ENCODE measurements at regions not wholly inside any gene's neighbourhood (a gene's known extent, or its start where the extent isn't known, plus 50 kb on each side); places are given as distances from the start of the nearest gene placed in this dataset.
"Not testable (repeated sequence)": the region's sequence is repeated elsewhere in the genome, so short reads cannot be mapped to it uniquely, and the experiment has no call there.

DNA sequence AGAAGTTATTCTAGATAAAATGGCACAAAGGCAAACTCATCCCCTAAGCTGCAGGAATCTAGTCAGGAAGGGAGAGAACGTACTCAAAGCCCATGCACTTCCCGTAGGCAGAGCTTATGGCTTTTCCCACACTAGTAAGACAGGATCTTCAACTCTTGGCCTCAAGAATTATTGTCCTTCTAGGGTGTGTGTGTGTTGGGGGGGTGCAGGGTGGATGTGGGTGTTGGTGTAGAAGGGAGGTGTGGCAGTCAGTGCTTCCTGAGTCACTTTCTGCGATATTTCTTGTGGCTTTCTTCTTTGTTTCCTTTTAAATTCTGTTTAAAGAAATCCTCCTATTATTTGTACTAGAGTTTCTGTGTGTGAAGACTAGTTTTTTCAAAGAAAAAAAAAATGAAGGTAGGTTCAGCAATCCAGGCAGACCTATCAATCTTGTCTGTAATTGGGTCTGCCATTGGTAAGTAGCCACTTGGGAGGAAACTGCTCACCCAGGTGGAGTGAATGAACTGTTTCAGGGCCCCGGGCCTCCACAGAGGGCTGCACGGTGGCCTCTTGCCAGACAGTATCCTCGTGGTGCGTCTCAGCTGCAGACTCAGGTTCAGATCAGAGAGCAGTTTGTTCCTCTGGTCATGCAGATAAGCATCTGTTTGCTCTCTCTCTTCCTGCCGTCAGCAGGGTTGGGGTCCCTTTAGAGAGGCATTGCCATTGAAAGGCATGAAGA, 131.9 kb downstream of the NPR3 start:
- DNase-seq = no peak

DNA sequence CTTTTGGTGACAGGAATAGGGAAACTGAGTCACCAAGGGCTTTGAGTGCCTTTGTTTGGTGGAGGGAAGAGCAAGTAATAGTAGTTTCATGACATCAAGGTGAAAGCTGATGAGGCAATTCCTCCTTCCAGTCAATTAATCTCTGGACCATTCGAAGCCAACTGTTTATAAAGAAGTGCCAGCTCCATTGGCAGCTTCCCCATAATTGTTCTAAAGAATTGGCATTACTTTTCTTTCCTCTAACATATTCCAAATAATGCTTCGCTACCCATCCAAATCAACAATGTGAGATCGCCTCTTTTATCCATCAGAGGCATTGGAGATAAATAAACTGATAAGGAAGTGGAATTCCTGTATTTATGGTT, 132.4 kb downstream of the NPR3 start:
- DNase-seq = no peak

- DNase-seq = no peak
These were observed 134.1 kb downstream of the NPR3 start for GRCh38 chr5:32845171-32845570.

- no peak for DNase-seq
These were observed 137.0 kb downstream of the NPR3 start for GRCh38 chr5:32848120-32848519.

GRCh38 chr5:32848681-32849080, 137.6 kb downstream of the NPR3 start:
- no peak for DNase-seq

- DNase-seq = no peak
These were observed 139.8 kb downstream of the NPR3 start for GRCh38 chr5:32850817-32851496.

GRCh38 chr5:32851559-32852173, 140.5 kb downstream of the NPR3 start:
- DNase-seq = no peak

- peak in 1 of 2 experiments; percentile 4 for DNase-seq
These were observed 141.4 kb downstream of the NPR3 start for GRCh38 chr5:32852535-32852934.

GRCh38 chr5:32852976-32853375, 141.9 kb downstream of the NPR3 start:
- no peak for DNase-seq

DNA sequence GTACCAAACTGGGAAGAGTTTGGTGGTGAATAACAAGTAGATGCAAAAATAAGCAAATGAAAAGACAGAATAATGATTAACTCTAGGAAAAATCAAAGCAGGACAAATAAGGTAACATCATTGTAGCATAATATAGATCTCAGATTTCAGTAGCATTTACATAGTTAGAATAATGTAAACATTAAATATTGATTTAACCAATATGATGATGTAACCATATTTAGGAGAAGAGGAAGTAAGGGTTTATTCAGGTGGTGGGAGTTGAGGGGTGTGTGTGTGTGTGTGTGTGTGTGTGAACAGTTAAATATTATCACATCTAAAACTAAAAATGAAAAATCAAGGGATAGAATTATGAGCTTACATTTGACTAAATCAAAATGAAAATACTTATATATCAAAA, 143.4 kb downstream of the NPR3 start:
- no peak for DNase-seq

- DNase-seq = no peak
These were observed 148.1 kb downstream of the NPR3 start for GRCh38 chr5:32859211-32859641.

DNA sequence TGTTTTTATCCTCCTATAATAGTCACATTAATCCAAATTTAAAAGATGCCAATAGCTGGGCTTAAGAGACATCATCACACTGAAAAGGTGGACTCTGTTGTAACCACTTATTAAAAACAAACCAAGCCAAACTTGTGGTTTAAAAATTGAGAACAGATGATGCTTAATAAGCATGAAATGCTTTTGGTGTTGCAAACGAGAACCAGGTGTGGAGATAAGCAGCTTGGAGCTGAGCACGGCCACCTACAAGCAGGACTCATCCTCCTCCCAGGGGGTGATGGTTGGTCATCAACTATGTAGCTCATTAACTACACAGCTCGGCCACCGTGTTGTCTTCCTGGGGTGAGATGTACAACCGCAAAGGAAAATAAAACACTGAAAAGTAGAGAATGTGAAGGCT, 154.4 kb downstream of the NPR3 start:
- no peak for DNase-seq

- no peak for DNase-seq
These were observed 155.0 kb downstream of the NPR3 start for GRCh38 chr5:32866138-32866537.

- no peak for DNase-seq
These were observed 158.1 kb downstream of the NPR3 start for GRCh38 chr5:32869216-32869615.

GRCh38 chr5:32876791-32877190, 165.7 kb downstream of the NPR3 start:
- DNase-seq = no peak

GRCh38 chr5:32879364-32879763, 168.2 kb downstream of the NPR3 start:
- DNase-seq = not testable (repeated sequence)

GRCh38 chr5:32880796-32881195, 169.7 kb downstream of the NPR3 start:
- DNase-seq = no peak

DNA sequence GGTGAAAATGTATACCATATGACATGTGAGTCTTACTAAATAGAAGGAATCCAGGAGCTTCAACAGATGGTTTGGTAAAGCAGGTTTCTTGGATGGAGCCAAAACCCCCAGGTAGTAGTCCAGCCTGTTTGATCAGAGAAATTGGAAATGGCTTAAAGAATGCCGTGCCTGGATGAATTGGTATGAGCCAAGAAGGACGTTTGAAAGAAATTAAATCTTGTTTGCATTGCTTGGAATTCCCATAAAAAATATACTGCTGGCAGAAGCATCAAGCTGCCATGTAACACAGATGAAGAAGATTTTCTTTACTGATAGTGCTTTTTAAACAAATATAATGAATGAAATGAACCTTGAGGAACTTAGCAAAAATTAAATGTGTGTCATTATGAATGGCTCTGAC, 176.3 kb downstream of the NPR3 start:
- no peak for DNase-seq

GRCh38 chr5:32889078-32889477, 178.0 kb downstream of the NPR3 start:
- no peak for DNase-seq

DNA sequence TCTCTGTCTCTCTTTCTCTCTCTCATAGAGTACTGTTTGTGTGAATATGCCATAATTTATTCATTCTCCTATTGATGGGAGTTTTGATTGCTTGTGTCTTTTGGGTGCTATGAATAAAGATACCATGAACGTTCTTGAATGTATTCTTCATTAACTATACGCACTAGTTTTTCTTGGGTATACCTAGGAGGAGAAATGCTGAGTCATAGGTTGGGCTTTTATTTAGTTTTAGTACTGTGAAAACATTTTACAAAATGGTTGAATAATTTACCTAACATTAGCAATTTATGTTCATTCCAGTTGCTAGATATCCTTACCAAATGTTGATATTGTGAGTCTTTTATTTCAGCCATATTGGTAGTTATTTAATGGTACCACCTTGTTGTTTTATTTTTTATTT, 192.5 kb downstream of the NPR3 start:
- no peak for DNase-seq

GRCh38 chr5:32908641-32909040, 197.5 kb downstream of the NPR3 start:
- DNase-seq = no peak

GRCh38 chr5:32909207-32909606, 198.1 kb downstream of the NPR3 start:
- DNase-seq = no peak

DNA sequence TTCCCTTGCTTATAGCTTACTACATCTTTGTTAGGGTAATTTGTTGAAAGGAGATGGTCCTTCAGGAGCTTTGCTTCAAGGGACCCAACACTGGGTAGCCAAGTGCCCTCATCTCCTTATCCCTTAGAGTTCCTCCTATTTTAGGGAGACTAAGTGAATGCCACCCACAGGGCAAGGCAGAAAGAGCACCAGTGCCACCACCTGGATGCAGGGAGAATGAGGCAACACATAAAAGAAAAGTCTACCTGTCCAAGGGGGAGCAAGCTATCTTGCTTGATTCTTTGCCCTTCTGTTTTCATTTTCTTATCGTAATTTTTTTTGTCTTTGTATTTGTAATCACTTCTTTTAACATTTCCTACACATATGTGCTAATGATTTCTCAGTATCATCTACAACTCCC, 205.5 kb downstream of the NPR3 start:
- peak in 1 of 2 experiments; percentile 34 for DNase-seq

- no peak for DNase-seq
These were observed 217.6 kb downstream of the NPR3 start for GRCh38 chr5:32928761-32929160.

Measured in NCI-H526 (cell line).